HG03469 (cell line): ENCODE measurements at regions not wholly inside any gene's neighbourhood (a gene's known extent, or its start where the extent isn't known, plus 50 kb on each side); places are given as distances from the start of the nearest gene placed in this dataset.

Experiments used
- ATAC-seq: cut with Tn5 transposase; IDR thresholded peaks from one replicate; pipeline ENCODE4 v1.9.1; 2021; ENCODE audit warnings: mild to moderate bottlenecking, moderate library complexity, moderate number of reproducible peaks; ENCODE audit not compliant: unreplicated experiment

DNA sequence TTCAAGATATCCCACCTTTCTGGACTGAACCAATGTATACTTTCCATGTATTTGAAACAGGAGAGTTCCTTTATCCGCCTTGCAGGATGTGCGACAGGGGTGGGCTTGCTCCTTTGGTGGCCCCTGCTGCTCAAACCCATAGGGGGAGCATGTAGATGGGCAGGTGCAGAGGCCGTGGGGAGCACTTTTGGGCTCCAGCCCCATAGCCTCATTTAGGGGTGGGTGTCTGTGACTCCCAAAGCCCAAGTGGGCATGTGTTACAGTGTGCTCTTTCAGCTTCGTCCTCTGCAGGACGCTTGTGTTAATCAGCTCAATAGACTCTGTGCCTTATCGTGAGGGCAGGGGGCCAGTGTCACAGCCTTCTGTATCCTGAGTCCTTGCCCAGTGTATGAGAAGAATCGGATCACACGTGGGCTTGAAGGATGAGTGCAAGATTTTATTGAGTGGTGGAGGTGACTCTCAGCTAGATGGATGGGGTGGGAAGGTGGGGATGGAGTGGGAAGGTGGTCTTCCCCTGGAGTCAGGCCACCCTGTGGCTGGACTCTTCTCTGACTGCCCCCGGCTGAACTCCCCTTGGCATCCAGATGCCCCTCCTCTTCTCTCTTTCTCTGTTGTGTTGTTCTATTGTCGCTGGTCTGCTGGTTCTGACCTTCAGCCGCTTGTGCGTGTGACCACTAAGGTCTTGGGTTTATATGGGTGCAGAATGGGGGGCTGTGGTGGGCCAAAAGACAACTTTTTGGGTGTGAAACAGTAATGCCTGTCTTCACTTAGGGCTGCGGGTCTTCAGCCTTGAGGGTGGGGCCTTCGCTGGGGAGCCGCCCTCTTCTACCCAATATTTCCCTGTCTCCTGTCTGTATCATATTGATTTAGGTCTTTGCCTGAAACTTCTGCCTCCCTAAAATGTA is 262.2 kb downstream of the GLRX3 start:
- ATAC-seq: no peak

DNA sequence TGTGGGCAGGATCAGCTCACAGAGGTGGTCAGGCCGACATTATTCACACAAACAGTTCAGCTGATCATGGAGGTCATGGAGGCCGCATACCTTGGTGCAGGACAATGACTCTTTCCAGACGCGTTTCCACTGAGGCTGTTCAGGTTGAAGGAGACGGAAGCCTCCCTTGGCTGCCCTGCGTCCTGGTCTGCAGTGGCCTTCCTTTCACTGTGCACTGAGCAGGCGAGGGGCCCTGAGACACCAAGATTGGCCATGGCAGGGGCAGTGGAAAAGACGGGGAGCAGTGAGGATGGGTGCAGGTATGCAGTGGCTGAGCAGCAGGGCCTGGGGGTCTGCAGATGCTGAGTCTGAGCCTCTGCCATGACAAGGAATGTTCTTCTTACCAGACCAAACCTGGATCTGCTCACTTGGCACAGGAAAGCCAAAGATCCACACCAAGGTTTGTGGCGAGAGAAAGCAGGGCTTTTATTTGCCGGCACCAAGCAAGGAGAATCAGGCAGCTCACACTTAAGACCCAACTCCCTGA is 263.3 kb downstream of the GLRX3 start:
- ATAC-seq: no peak

DNA sequence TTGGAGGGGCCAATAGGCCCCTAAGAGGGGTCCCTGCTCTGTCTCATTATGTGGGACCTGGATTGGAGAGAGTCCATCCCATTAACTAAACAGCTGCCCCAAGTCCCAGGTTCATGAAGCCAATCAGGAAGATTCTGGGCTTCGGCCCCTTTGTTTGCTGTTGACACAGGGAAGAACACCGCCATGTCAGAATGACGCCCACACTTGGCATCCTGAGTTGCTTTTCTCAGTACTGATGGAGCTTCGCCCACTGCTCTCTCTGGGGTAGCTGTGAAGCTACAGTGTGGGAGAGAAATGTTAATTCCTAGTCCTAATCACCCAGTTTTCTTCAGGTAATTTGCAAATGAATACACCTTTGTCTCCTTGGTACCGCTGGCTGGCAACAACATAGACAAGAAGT is 264.7 kb downstream of the GLRX3 start:
- no peak for ATAC-seq

DNA sequence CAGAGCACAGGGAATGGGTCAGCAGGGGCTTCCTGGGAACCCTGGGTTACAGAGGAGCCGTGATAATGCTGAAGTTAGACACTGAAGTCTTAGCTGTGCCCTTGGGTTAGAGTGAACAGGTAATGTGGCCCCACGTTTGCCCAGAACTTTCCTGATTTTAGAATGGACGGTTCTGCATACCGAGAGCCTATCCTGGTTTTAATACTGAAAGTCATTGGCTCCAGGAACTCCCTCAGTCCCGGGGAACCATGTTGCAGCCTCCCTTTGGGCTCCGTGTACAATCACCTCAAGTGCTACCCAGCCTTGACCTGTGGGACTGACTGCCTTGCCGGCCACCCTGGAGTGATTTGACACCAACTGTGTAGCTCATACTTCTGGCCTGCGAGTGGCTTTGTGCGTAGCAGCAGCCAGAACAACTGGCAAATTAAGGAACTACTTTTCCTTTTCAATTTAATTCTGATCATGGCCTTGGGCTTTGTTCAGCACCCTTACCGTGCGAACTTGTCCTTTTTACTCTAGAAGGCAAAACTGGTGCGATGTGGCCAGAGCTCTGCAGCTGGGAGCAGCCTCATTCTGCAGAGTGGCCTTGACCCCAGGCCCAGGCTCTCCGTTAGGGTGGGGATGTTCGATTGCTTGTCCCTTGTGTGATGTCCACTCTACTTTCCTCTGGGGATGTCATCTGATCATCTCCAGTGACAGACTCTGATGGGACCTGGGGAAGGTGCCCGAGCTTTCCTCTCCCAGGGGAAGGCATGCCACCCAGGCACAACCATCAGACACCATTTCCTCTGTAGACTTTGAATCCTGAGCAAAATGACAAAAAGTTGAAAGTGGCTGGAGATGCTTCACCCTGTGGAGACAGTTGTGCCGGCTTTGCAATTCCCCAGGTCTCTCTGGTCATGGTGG is 265.9 kb downstream of the GLRX3 start:
- ATAC-seq: no peak

DNA sequence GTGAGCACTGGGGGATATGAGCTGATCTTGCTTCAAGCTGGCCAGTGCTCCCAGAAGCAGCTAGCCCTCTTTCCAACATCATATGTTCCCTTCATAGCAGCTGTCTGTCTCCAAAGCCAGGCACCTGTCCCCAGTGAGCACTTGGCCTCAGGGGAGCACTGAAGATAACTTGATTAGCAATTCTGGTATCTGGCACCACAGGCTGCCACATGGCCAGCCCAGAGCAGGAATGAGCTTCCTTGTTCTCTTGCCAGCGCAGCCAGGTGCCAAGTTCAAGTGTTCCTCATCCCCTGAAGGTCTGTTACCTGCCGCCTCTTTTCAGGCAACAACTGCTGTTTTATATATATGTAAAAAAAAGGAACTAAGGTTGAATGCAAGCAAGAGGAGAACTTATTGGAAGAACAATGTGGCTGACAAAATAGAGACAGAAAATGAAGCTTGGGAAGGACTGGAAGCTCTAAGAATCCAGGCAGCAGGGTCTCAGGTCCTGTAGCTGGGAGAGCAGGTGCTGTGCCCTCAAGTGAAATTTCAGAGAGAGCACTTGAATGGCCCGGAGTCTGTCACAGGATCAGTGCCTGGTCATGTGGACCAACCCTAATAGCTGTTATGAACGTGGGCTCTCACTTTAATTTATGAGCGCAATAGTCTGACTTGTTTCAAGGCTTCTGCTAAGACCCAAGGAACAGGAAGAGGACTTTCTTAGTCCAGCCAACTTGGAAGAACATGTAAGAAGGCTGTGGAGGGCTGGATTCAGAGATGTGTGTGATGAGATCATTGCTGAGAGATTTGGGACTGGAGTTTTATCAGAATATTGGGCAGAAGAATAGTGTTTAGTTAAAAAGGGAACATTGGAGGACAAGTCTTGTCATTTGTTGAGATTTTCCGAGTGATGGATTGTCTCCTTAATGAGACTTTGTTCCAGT is 267.2 kb downstream of the GLRX3 start:
- ATAC-seq: no peak

DNA sequence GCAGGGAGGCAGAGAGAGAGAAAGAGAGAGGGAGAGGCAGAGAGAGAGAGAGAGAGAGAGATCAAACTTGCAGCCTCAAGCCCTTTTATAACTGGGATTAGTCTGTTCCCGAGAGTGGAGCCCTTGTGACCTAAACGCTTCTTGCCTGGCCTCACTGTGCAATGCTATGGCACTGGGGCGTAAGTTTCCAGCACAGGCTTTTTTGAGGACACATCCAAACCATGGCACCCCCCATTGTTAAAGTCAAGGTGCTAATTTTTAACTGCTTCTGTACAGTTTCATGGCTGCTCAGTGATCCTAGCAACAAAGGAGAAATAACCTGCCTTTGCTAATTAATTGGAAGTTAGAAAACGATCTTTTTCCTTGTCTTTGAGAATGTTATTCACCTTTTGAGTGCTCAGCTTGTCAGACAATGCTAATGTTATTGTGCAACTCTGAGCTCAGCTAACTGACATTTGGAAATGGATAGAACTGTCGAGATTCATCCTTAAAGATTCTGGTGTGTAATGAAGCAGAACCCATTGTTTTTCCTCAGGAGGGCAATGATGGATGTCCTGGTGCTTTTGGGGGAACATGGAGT is 268.4 kb downstream of the GLRX3 start:
- no peak for ATAC-seq

DNA sequence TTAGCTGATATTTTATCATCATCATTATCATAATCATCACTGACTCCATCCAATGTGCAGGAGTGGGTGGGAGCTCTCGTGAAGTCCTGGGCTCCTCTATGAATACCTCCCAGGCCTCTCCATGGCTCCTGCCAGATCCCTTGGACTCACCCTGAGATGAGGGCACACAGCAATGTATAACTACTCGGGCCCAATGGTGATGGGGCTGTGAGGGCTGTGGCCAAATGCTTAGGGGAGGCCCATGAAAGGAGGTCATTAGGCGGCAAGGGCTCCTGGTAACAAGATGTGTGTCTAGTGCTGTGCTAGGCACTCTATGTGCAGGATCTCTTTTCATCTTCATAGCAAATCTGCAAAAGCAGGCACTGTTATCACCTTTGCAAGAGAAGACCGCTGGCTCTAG is 270.9 kb downstream of the GLRX3 start:
- ATAC-seq: no peak

DNA sequence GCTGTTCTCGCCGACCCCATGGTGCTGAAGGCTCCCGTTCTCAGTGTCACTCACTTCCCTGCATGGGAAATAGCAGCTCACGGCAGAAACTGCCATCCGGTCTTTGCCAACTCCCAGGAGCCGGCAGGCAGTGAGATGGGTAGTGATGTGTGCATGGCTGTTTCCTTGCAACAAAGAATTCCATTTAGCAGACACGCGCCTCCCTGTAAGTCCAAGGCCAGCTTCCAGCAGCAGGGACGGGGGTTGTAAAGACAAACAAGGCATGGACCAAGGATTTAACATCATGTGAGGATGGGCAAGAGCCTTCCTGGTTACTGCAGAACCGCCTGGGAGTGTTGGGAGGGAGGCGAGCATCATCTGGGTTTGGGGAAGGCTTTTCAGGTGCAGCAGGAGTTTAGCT is 273.1 kb downstream of the GLRX3 start:
- ATAC-seq: no peak

DNA sequence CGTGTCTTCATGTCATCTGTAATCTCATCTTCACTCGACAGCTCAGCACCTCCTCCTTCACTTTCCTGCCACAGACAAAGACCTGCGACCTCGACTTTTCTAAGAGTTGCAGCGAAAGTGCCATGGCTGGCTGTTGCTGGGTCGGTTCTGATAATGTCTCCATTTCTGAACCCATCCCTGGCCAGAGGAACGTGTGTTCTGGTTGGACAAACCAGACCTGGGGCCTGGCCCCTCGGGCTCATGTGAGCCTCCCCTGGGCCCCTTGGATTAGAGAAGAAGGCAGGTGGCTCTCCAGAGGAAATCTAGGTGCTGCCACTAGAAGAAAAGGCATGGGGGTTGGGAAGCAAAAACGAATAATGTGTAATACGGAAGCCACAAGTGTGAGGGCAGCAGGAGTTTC is 273.7 kb downstream of the GLRX3 start:
- ATAC-seq: no peak

DNA sequence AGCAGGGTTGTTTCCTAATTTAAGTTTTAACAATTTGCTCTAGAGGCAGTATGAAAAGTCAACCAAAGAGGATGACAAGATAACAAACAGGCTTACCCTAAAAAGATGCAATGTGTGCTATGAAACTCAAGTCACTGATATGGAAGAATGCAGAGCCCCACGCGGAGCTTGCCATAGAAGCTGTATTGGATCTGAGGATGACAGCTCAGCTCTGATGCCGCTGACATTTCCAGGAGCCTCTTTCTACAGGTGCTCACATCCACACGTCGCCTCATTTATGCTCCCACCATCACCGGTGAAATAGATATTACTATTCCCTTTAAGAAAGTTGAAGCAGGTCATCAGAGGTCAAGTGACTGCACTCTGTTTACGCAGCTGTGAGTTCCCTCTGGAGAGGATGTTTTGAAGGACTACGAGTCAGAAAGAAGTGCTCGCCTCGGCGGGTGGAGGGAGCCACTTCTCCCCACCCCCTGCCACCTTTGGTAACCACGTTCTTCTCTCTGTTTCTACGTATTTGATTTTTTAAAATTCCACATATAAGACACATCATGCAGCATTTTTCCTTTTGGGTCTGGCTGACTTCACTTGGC is 275.4 kb downstream of the GLRX3 start:
- ATAC-seq: no peak

DNA sequence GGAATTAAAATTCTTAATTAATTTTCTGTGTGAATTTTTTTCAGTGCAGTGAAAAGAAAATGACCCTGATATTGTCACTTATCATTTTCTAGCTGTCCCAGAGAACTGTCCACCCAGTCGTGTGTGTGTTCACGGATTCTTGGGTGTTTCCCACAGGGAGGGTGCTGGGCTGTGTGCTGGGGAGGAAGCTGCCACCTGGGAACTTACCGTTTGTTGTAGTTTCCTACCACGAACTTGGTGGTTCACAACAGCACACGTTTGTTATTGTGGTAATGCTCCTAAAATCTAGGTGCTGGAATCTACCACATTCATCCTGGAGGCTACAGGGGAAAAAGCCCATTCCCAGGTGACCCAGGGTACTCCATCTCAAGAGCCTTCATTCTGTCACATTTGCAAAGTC is 276.1 kb downstream of the GLRX3 start:
- no peak for ATAC-seq

DNA sequence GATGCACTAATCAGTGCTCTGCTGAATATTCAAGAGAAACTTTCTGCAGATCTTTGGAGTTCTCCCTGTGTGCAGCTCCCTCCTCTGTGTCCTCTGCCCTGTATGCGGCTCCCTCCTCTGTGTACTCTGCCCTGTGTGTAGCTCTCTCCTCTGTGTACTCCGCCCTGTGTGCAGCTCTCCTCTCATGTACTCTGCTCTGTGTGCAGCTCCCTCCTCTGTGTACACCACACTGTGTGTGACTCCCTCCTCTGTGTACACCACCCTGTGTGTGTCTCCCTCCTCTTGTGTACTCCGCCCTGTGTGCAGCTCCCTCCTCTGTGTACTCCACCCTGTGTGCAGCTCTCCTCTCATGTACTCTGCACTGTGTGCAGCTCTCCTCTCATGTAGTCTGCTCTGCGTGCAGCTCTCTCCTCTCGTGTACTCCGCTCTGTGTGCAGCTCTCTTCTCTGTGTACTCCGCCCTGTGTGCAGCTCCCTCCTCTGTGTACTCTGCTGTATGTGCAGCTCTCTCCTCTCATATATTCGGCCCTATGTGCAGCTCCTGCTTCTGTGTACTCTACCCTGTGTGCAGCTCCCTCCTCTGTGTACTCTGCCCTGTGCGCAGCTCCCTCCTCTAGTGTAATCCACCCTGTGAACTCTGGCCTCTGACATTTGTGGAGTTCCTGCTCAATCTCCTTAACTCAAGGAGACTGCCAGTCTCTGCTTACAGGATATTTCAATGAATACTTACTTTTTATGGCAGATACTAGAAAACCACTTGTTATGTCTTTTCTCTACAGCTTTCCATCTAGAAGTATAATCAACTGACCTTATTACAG is 280.4 kb downstream of the GLRX3 start:
- ATAC-seq: no peak

DNA sequence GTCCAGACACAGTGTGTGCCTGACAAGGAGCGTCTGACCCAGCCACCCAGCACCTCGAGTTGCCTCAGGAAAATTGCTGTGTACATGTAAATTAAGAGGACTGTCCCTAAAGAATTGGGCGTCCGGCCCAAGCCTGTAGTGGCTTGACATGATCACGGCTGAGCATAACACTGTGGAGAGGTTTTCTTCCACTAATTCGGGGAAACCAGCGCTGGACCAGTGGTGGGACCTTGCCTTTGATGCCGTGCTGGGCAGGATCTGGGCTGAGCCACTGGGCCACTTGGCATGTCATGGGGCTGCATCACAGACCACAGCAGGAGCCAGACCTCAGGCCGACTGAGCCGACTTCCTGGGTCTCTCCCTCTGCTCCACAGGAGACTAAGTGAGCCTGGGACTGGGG is 282.5 kb downstream of the GLRX3 start:
- no peak for ATAC-seq

DNA sequence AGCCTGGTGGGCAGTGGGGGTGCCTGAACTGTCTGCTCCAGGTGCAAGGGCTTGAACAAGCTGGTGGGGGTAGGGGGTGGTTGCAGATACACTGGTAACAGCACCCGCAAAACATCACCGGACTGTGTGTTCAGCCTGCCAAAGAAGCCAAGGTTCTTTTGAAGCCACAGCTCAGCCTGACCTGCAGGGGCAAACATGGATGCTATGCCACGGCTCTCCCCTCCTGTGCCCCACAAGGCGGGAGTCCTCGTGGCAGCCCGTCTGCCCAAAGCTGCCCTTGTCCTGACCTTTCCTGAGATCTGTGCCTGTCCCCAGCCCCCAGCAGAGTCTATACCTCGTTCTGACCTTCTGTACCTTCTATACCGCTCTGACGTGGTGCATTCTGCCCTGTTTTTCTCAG is 285.7 kb downstream of the GLRX3 start:
- no peak for ATAC-seq

DNA sequence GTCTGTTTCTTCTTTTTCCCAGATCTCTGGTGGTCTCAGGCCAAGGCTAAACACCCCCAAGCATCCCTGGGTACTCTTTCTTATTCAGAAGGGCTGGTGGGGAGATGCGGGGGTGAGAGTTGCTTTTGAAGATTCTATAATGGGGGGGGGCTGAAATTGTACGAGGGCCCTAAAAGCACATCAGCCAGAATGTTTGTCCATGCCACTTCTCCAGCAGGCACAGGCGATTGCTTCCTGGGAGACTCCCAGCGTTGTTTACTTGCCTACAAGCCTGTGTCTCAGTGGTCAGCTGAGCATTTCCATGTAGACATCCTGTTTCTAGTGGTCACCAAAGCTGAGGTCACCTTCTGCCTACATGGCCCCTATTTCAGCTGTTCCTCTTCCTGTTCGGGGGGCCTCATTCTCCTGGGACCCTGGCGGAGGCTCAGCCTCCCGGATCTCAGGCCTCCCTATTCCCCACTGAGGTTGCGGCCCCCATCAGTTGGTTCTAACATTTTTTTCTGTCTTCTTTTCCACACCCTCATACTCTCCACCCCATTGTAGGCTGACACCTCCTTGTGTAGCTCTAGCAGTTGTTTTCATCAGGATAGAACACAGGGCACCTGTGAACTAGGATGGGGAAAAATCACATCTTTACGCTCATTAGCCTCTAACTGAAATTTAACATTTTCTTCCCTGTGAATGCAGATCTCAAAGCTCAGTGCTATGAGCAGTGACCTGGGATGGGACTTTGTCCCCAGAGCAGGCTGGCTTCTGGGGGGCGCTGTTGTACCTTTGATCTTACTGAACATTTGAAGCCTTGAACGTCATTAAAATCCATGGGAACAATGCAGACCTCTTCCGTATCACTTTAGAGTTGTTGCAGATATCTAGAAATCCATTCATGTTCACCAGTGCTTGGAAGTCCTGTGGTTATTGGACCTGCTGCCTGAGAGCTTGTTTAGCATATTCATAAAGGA is 286.5 kb downstream of the GLRX3 start:
- no peak for ATAC-seq

DNA sequence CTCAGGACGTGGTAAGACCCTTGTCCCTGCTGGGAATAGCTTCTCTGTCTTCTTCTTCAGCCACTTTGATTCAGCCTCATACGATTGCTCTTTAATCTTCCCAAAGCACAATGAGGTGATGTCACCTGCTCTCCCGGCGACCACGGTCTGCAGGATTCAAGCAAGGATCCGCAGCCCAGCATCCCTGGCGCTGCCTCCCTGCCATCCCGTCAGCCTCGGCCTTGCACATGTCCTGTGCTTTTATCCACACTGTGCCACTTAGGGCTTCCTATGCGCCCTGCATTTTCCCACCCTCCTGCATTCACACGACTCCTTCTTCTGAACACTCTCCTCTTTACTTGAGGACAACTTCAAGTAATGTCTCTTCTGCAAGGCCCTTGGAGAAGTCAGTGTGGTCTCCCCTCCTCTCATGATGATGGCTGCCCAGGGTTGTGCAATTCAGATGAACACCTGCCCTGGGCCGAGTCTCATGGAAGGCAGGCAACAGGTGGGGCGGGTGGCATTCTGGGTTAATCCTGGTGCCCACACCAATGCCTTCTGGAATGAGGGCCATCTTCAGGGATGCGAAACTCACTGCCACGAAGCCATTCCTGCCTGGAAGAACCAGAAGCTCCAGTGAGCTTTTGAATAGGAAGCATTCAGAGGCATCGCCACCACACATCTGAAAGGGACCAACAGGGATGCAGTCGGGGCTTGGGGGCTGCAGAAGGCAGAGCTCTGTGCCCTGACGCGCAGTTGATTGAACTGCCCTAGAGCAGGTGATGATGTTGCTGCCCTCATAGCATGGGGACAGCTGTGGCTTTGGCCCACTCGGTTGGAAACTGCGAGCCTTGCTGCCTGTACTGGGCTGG is 287.5 kb downstream of the GLRX3 start:
- ATAC-seq: no peak

DNA sequence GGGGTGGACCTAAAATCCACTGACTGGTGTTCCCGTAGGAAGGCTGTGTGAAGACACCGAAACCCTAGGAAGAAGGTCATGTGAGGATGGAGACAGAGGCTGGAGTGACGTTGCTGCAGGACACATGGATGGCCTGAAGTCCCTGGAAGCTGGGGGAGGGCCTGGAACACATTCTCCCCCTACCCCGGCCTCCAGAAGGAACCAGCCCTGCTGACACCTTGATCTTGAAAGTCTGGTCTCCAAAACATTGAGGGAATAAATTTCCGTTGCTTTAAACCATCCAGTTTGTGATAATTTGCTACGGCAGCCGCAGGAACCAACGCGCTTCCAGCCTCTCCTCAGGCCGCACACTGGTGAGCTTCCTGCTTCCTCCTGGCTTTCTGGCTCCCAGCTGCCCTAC is 288.2 kb downstream of the GLRX3 start:
- no peak for ATAC-seq
